Glomerular visceral epithelial cell (primary cell): ENCODE measurements at regions not wholly inside any gene's neighbourhood (a gene's known extent, or its start where the extent isn't known, plus 50 kb on each side); places are given as distances from the start of the nearest gene placed in this dataset.

Experiments used
- DNase-seq: peaks from one replicate; pipeline ENCODE4 v3.0.0-alpha.2; 2016; ENCODE audit errors: extremely low spot score

- DNase-seq: no peak
These were observed 815.2 kb downstream of the QKI start for GRCh38 chr6:164229716-164230115.

DNA sequence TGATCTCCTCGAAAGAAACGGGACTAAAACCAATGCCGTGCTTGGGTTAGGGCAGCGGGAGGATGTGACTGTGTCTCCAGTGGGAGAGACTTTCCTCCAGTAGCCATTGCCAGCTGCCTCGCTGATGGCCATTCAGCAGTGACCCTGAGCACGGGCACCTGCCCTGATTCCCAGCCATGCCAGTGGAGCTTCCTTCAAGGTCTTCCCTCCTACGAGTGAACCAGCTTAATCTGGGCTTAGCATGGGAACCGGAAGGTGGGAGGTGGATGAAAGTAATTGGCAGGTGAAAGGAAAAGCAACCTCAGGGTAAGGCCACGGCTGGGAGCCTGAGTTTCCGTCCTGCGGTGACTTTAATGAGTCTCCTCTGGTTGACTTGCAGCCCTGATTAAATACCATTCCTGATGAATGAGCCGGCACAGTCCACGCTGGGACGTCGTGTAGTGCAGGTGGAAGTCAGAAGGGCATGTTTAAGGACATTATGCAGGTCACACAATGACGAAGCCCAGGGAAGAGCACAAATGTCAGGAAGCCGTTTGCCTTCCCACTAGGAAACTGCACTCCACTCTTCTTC, 813.5 kb downstream of the QKI start:
- no peak for DNase-seq

GRCh38 chr6:164216839-164217238, 802.3 kb downstream of the QKI start:
- no peak for DNase-seq

DNA sequence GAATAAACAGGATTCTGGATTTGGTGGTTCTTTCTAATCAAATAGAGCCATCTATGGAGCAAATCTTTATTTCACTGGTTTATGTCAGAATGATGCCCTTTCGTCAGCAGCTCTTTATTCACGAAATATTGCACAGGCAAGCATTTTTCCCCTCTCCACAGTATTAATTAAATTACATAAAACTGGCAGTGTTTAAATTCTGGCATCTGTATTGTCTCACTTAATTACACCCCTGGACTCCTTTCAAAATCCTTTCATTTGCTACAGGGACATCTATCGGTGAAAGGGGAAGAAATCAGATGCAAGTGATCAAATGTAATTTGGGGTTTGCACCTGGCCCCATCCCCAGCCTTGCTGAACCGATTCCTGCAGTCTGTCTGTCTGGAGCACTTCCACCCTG, 801.9 kb downstream of the QKI start:
- no peak for DNase-seq

DNA sequence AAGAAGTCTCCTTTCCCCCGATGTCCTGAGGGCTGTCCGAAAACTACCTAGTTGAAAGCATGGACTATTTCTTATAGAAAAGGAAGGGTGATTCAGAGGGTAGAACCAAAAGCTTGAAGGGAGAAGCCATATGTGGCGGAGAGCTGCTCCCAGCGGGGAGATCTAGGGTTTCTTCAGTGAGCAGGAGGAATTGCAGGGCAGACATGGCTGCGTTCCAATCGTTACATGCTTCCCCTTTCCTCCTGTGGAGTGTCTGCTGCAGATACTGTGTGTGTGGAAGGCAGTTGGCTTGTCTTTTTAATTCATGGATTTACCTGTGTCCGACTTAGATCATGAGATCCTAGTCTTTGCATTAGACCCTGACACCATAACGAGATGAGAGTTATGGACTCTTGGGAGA, 799.5 kb downstream of the QKI start:
- DNase-seq: no peak

DNA sequence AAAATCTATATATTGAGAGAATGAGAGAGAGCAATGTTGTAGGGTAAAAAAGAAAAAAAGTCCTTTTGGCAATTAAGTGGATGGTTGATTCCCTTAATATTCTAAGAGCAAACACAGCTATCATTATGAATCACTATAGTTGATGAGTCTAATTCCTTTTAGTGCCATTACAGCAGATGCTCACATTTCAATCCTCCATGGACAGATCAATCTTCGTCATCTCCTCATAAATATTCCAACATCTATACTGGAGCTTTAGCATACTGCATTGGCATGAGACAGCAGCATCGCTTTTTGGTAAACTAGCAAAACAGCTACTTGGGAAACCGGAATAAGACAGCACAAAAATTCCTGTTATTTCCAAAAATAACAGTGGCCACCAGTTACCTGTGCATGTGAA, 796.7 kb downstream of the QKI start:
- no peak for DNase-seq

DNA sequence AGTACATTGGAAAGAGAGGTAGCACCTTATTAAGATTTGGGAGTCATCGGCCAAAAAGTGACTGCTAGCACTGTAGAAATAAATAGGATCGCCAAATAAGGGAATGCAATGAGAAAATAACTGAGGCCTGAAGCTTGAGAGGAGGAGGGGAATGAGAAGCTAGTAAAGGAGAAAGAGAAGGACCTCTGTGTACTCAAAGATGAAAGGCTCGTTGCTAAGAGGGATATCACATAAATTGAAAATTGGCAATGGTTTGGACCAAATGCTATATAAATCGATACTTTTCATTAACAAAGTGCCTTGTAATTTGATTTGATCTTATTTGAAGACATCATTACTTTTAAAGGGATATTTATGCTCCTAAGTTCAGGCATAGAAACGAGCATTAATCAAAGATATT, 796.3 kb downstream of the QKI start:
- no peak for DNase-seq

DNA sequence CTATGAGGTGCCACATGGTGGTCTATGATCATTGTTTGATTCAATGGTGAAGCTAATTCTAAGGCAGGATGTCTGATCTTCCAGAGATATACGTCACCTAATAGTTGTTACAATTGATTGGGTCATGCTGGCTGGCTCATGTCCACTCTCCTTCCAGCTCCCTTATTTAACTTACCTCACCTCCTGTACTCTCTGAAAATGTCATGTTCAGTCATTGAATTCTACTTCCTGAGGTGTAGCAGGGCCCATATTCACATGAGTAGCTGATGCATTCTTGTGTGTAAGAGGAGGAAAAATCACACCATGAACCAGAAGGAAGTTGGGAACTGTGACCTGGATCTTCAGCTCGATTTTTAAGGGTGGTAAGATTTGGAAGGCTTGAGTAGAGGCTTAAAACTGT, 795.8 kb downstream of the QKI start:
- DNase-seq: no peak

DNA sequence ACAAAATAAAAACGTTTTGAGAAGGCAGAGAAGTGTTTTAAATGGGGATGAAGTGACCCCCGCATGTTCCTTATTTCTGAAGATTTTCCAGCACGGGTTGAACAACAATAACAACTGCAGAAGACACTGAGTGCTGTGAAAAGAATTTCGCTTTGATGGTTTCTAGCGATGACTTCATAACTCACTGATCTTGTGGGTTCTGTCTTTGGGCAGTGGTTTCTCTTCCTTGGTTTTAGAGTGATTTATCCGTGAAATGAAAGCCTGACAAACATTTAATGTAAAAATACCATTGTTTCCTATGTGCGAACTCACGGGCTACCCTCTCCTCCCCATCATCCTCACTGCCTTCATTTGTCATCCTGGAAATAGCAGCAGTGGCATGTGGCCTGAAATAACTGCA, 793.9 kb downstream of the QKI start:
- DNase-seq: no peak

DNA sequence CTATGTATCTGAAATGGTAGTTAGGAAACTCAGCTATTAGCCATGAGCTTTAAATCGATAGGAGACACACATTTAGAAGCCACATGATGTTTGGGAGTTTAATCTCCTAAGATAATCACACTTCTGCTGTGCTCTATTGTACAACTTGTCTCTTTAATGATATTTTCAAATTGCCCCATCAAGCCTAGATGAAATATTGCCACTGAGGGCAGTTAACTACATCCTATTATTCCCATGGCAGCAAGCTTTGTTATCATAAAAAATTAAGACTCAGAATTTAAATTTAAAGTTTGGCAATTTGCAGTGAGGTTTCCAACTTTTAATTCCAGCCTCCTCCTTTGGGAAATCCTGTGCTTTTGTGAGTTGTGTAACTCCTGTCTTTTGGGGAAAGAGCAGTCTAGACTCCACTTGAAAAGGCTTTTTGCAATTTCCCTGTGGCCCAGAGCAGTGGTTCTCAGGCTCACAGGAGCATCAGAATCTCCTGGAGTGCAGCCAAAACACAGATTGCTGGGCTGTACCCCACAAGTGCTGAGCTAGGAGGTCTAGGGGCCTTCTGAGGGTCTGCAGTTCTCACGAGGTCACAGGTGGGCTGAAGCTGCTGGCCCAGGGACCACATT, 792.4 kb downstream of the QKI start:
- DNase-seq: no peak

- no peak for DNase-seq
These were observed 785.6 kb downstream of the QKI start for GRCh38 chr6:164200071-164200470.

DNA sequence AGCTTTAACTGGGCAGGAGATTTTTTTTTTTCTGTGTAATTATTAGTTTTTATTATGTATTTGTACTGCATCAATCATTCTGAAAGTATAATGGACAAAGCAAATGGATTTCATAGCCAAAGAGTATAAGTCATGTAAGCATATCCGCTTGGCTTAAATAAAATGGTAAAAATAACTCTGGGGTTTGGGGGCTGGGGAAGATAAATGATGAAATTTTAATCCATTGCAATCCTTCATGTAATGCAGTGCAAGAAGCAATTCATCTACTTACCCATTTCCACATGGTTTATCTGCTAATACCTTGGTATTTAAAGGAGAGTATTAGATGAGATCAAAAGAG, 781.4 kb downstream of the QKI start:
- no peak for DNase-seq

DNA sequence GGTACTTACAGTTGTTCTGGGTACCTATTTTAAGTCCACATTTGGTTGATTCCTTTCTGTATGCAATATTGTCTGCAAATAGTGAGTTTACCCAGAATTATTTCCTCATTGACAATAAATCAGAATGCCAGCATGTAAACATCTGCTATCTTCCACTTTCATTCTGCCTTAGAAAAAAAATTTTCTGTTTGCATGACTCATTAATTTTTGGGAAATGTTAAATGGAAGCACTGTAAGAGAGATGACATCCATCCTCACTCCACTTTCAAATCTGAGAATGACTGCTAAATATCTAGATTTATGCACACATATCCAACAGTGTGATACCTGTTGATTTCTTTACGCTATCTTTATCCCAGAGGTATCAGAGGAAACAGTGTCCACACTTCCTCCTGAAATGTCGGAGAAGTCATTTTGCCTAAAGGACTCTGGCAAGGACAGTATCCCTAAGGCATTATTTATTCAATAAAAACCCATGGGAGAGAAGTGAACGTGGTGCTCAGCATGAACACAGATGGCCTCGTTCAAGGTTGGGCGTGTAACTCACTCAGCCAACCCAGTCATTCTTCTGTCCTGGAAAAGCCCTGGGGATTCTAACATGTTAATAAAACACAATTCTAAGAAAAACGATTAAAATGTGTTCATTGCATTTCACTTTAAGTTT, 780.9 kb downstream of the QKI start:
- DNase-seq: no peak

DNA sequence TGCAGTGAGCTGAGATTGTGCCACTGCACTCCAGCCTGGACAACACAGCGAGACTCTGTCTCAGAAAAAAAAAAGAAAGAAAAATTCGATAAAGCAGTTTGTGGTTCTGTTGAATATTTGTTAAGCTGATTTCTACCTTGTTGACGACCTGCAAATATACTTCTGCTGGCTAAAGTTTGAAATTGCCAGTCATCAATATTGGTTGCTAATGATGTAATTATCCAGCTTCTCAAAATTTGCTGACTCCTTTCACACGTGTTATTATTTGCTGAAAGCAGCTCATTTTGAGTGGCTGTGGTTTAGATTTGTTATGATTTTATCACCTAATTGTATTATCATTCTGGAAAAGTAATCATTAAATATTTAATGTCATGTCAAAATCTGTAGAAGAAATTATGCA, 774.3 kb downstream of the QKI start:
- DNase-seq: no peak

DNA sequence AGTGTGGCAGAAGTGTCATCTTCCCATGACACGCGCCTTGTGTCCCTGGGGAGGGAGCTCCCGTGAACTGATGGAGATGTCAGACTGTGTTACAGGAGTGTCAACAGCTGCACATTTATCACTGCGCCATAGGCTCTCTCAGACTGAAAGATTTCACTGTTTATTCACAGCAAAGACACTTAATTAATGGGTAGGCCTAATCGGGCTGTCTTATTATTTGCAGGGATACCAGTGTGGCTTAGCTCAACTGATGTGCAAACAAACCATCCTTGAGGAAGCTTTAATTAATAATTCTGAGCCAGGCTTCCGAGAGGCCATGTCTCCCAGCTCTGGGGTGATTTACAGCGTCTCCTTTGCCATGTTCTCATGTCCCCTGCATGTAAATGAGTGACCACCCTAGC, 771.0 kb downstream of the QKI start:
- DNase-seq: no peak

DNA sequence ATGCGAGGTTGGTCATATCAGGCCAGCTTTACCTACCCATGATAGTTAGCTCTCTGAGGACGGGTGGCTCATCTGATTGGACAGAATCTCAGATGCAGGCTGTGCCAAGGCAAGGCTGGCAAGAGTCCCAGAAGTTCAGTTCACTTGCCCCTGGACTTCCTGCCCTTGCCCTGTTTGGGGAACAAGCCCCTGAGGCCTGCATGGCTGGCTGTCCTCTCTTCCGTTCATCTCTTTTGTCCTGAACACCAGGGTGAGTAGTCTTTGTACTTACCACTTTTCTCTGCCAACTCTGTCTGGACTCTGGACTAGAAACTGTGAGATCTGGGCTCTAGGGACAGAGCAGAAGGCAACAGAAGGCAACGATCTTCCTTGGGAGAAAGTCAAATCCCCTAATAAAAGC, 769.9 kb downstream of the QKI start:
- DNase-seq: no peak

GRCh38 chr6:164183556-164184123, 769.1 kb downstream of the QKI start:
- no peak for DNase-seq

GRCh38 chr6:164178679-164179332, 764.3 kb downstream of the QKI start:
- DNase-seq: no peak

GRCh38 chr6:164169355-164169754, 754.8 kb downstream of the QKI start:
- no peak for DNase-seq

DNA sequence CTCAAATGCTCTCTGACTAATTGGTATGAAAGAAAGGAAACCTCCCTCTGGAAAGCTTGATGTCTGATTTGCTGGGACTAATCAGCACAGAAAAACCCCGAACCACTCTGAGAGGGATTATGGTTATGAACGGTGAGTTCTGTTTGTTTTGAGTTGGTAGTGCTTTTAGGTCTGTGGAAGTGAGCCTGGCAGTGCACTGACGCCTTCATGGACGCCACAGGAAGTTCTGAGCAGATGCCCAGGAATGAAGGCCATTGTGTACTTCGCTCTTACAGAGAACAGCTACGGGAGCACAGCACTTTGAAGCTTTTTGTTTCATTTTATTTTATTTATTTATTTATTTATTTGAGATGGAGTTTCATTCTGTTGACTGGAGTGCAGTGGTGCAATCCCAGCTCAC, 754.1 kb downstream of the QKI start:
- no peak for DNase-seq

- DNase-seq: no peak
These were observed 753.4 kb downstream of the QKI start for GRCh38 chr6:164167873-164168405.

DNA sequence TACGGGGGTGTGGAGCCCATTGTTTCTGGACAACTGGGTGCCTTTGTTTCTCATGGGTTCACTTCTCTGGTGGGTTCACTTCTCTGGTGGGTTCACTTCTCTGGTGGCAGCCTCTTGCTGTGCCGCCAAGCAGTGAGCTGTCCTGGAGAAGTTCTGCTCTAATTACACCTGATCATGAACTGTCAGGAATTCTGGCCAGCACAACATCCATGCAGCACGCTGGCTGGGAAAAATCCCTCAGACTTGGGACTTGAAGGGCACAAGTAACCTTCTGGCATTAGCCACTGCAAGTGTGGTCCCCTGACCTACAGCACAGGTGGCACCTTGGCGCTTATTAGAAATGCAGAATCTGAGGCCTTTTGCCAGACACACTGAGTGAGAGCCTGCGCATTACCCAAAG, 752.5 kb downstream of the QKI start:
- DNase-seq: no peak

DNA sequence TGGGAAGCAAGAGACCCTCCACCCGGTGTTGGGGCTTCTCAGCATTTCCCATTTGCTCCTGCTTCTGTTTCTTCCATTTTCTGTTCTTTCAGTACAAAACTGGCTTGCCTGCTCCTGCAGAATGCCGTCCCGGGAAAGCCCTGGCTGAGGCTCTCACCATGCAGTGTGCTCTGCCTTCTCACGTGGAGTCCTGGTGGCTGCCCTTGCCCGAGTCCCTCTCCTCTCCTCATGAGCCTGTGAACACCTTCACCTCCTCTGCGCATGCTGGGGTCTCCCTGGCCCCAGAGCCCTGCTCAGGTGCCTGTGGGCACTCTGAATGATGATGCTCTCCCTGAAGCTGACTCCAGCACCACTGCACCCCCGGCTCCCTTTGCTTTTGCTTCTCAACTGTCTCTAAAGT, 752.0 kb downstream of the QKI start:
- no peak for DNase-seq
